Suprapubic skin (tissue), 4 donors: ENCODE measurements at regions not wholly inside any gene's neighbourhood (a gene's known extent, or its start where the extent isn't known, plus 50 kb on each side); places are given as distances from the start of the nearest gene placed in this dataset.

Experiments used
- CTCF ChIP-seq, 2 donors: fragments of 200-600 bp in 1 of 2; fragments of 450-650 bp in 1 of 2; sonication (generic) in 1 of 2; IDR thresholded peaks; one replicate each; pipeline ENCODE4 v1.5.1; 2016 to 2019; ENCODE audit warnings: antibody characterized with exemption in 2 of 2, mild to moderate bottlenecking in 1 of 2, moderate library complexity in 1 of 2
- EP300 ChIP-seq: sonication (generic); formaldehyde crosslinking; IDR thresholded peaks from one replicate; pipeline ENCODE4 v1.6.1; 2017; ENCODE audit warnings: antibody characterized with exemption
- POLR2A ChIP-seq, 2 donors: fragments of 450-650 bp; IDR thresholded peaks; one replicate each; pipeline ENCODE4 v1.6.1; 2017; ENCODE audit warnings: antibody characterized with exemption in 2 of 2, mild to moderate bottlenecking in 2 of 2, moderate library complexity in 2 of 2
- POLR2AphosphoS5 ChIP-seq, 3 donors: sonication (generic); formaldehyde crosslinking; IDR thresholded peaks; one replicate each; pipeline ENCODE4 v1.6.1; 2017; ENCODE audit warnings: antibody characterized with exemption in 3 of 3

- TF ChIP-seq EP300: no peak
- TF ChIP-seq CTCF (IDR thresholded peaks at IDR 0.05): no peak
- TF ChIP-seq POLR2A (IDR thresholded peaks at IDR 0.05): no peak
- no peak for TF ChIP-seq POLR2AphosphoS5 (IDR thresholded peaks at IDR 0.05)
Measured at GRCh38 chr17:34769899-34770298, 190.5 kb downstream of the TMEM132E start.
